B cell (primary cell): ENCODE measurements at regions not wholly inside any gene's neighbourhood (a gene's known extent, or its start where the extent isn't known, plus 50 kb on each side); places are given as distances from the start of the nearest gene placed in this dataset.

ENCODE experiments used
- ATAC-seq: fragments of 200-7000 bp; cut with Tn5 transposase; one replicate; pipeline ENCODE4 v1.10.0; 2021; ENCODE audit warnings: low read depth, mild to moderate bottlenecking, moderate number of reproducible peaks, moderate library complexity
- CTCF ChIA-PET: fragments of 350-600 bp; sonication (Branson Sonifier 250); formaldehyde crosslinking; loops from one replicate; lab custom pipeline; 2021; ENCODE audit warnings: antibody characterized with exemption, inconsistent platforms; lab: Charles Lee
- POLR2A ChIA-PET: fragments of 350-600 bp; sonication (Branson Sonifier 250); formaldehyde crosslinking; loops from one replicate; lab custom pipeline; 2021; ENCODE audit warnings: antibody characterized with exemption; lab: Charles Lee
- DNase-seq: peaks from one replicate; pipeline ENCODE4 v3.0.0; 2013
- H2AFZ ChIP-seq: 2 replicates; pipeline ENCODE4 v1.6.1; 2012; ENCODE audit warnings: mild to moderate bottlenecking, low read depth, low read length; ENCODE audit not compliant: insufficient read depth, poor library complexity, severe bottlenecking
- H3K27ac ChIP-seq, 2 donors: 1 replicate in 1 of 2; 2 replicates in 1 of 2; pipeline ENCODE4 v1.5.1; 2012 to 2013; ENCODE audit warnings: low read length in 2 of 2, mild to moderate bottlenecking in 2 of 2, moderate library complexity in 1 of 2
- H3K27me3 ChIP-seq, 4 experiments: fragments of 200-600 bp in 1 of 4; sonication (generic) in 1 of 4; replicated peaks in 1 of 4; 1 replicate in 2 of 4; 2 replicates in 2 of 4; pipeline versions ENCODE4 v1.6.1 to v1.7.0; 2013 to 2016; ENCODE audit warnings: low read length in 3 of 4, mild to moderate bottlenecking in 2 of 4, mixed read lengths in 1 of 4, moderate library complexity in 1 of 4; ENCODE audit not compliant: insufficient read depth in 4 of 4, control insufficient read depth in 3 of 4; ENCODE audit errors: control extremely low read depth in 1 of 4
- H3K36me3 ChIP-seq, 2 experiments: replicated peaks in 1 of 2; 1 replicate in 1 of 2; 2 replicates in 1 of 2; pipeline versions ENCODE4 v1.6.1 to v1.7.1; 2013; ENCODE audit warnings: low read length in 1 of 2; ENCODE audit not compliant: insufficient read depth in 2 of 2, control insufficient read depth in 1 of 2; ENCODE audit errors: control extremely low read depth in 1 of 2, extremely low read depth in 1 of 2
- H3K4me1 ChIP-seq, 2 donors: fragments of 200-600 bp in 1 of 2; sonication (generic) in 1 of 2; 1 replicate in 1 of 2; 2 replicates in 1 of 2; pipeline versions ENCODE4 v1.5.1 to v1.6.1; 2013 to 2017; ENCODE audit warnings: low read length in 2 of 2; ENCODE audit not compliant: control insufficient read depth in 2 of 2, insufficient read depth in 2 of 2
- H3K4me2 ChIP-seq: replicated peaks from 2 replicates; pipeline ENCODE3; 2012; ENCODE audit warnings: mild to moderate bottlenecking, low read depth, low read length; ENCODE audit not compliant: poor library complexity, severe bottlenecking
- H3K4me3 ChIP-seq, 5 experiments: fragments of 200-600 bp in 1 of 5; sonication (generic) in 1 of 5; 1 replicate in 3 of 5; 2 replicates in 2 of 5; pipeline versions ENCODE4 v1.5.1 to v1.7.0; 2011 to 2016; ENCODE audit warnings: low read length in 4 of 5, mild to moderate bottlenecking in 4 of 5, low read depth in 2 of 5, control low read depth in 1 of 5, moderate library complexity in 1 of 5; ENCODE audit not compliant: insufficient read depth in 1 of 5; ENCODE audit errors: control extremely low read depth in 1 of 5, extremely low read depth in 1 of 5
- H3K79me2 ChIP-seq: fragments of 200-600 bp; sonication (generic); one replicate; pipeline ENCODE4 v1.6.0; 2016; ENCODE audit warnings: low read length; ENCODE audit not compliant: control insufficient read depth, insufficient read depth
- H3K9ac ChIP-seq: fragments of 200-600 bp; sonication (generic); 2 replicates; pipeline ENCODE4 v1.6.1; 2017; ENCODE audit warnings: mild to moderate bottlenecking, low read length, moderate library complexity
- H3K9me3 ChIP-seq, 3 donors: one replicate each; pipeline versions ENCODE4 v1.6.1 to v1.7.1; 2013; ENCODE audit warnings: low read length in 2 of 3; ENCODE audit not compliant: control insufficient read depth in 2 of 3, insufficient read depth in 1 of 3; ENCODE audit errors: control extremely low read depth in 1 of 3
- H4K20me1 ChIP-seq: 2 replicates; pipeline ENCODE4 v1.6.0; 2012; ENCODE audit warnings: mild to moderate bottlenecking, low read length; ENCODE audit not compliant: insufficient read depth, control insufficient read depth, poor library complexity, severe bottlenecking
- H3K27ac Mint-ChIP-seq: one replicate; pipeline ENCODE4 v1.8.0; 2021; ENCODE audit warnings: mixed read lengths
- H3K27me3 Mint-ChIP-seq: one replicate; pipeline ENCODE4 v1.8.0; 2021; ENCODE audit warnings: mixed read lengths
- H3K4me1 Mint-ChIP-seq: one replicate; pipeline ENCODE4 v1.8.0; 2021; ENCODE audit warnings: mixed read lengths
- H3K4me3 Mint-ChIP-seq: one replicate; pipeline ENCODE4 v1.8.0; 2021; ENCODE audit warnings: mixed read lengths
- H3K9me3 Mint-ChIP-seq: one replicate; pipeline ENCODE4 v1.8.0; 2022; ENCODE audit warnings: mixed read lengths; ENCODE audit not compliant: insufficient read depth
- EZH2 ChIP-seq: IDR thresholded peaks from 2 replicates; pipeline ENCODE4 v1.6.1; 2012; ENCODE audit warnings: borderline replicate concordance, low read depth, mild to moderate bottlenecking, moderate library complexity, low read length; ENCODE audit not compliant: insufficient read depth, poor library complexity, severe bottlenecking
- WGBS: methylation state at CpG from one replicate; pipeline ENCODE4 v1.1.5; 2013; ENCODE audit warnings: missing lambda C conversion rate; ENCODE audit not compliant: insufficient coverage; 5-methylcytosine and 5-hydroxymethylcytosine counted together
- intact Hi-C: fragments of 100-400 bp; cut with micrococcal nuclease; formaldehyde crosslinking; loops from one replicate; pipeline ENCODE4 v1.10.0; 2022
- TF ChIP-seq, protein P1 (sequence below): fragments of 200-600 bp; IDR thresholded peaks from one replicate; pipeline ENCODE4 v1.8.0; 2022; ENCODE audit warnings: antibody characterized with exemption, mild to moderate bottlenecking

DNA sequence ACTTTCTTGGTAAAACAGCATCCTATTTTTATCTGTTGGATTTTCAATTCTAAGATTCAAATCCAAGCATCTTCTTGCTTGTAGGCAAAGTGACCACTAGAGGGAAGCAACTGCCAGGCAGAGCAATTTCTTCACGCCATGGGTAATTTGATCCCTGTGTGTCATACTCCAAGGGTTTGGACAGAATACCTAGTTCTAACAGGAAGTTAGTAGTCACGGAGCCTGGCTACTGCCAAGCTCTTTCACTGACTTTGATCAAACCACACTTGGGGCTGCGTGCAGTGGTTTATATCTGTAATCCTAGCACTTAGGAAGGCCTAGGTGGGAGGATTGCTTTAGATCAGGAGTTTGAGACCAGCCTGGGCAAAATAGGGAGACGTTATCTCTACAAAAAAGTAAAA lies 473.6 kb upstream of the TNC start:
- Histone ChIP-seq H3K9ac (no peak overlapping the region), H3K27me3 (peaks cover 0 to 5% (median 0%) of the 10 kb centered on the region in 4 experiments), H3K9me3 (no peaks in the 10 kb centered on the region), H3K79me2 (no peaks in the 10 kb centered on the region), H3K4me2 (no peak overlapping the region), H4K20me1 (no peaks in the 10 kb centered on the region), H3K4me3 (no peak overlapping the region), H3K36me3 (no peaks in the 10 kb centered on the region), H2AFZ (no peak overlapping the region), H3K27ac (no peak overlapping the region), H3K4me1 (no peaks in the 10 kb centered on the region)
- Mint-ChIP-seq H3K27me3 (peaks cover 17% of the 10 kb centered on the region), H3K4me1 (no peaks in the 10 kb centered on the region), H3K9me3 (peaks cover 2% of the 10 kb centered on the region), H3K4me3 (no peak overlapping the region), H3K27ac (no peak overlapping the region)
- no peak for DNase-seq
- intact Hi-C loops: loop anchor here (5.0 kb wide), 1 partner anchor 1056 kb away; no protein-coding TSS in a partner anchor
- CTCF ChIA-PET: no interaction called here
- WGBS: 10% methylated on average over 3 of the region's 4 CpGs
- TF ChIP-seq, protein P1, sequence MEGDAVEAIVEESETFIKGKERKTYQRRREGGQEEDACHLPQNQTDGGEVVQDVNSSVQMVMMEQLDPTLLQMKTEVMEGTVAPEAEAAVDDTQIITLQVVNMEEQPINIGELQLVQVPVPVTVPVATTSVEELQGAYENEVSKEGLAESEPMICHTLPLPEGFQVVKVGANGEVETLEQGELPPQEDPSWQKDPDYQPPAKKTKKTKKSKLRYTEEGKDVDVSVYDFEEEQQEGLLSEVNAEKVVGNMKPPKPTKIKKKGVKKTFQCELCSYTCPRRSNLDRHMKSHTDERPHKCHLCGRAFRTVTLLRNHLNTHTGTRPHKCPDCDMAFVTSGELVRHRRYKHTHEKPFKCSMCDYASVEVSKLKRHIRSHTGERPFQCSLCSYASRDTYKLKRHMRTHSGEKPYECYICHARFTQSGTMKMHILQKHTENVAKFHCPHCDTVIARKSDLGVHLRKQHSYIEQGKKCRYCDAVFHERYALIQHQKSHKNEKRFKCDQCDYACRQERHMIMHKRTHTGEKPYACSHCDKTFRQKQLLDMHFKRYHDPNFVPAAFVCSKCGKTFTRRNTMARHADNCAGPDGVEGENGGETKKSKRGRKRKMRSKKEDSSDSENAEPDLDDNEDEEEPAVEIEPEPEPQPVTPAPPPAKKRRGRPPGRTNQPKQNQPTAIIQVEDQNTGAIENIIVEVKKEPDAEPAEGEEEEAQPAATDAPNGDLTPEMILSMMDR: no peak
- no peak for TF ChIP-seq EZH2
- POLR2A ChIA-PET: no interaction called here
- no peak for ATAC-seq

DNA sequence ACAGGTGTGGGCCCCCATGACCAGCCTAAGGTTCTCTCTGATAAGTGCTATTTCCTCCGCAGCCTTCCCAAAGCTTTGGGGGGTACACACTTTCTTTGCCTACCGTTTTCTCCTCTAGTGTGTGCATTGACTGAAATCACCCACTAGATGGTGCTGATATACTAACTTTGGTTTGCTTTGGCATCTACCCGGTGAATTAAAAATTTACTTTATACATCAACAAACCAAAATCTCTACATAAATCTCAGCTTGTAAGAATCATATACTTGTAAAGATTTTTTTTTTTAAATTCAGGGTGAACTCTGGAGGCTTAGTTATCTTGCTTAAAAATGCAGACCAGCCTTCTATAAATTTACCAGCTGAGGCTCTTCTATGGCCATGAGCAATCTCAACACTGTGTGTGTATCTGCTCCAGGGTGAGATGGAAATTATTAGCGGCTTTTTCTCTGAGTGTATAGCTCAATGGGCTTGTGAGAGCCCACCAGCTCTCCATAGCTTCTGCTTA lies 475.7 kb upstream of the TNC start:
- Histone ChIP-seq H3K27ac (no peak overlapping the region), H3K79me2 (no peaks in the 10 kb centered on the region), H3K9me3 (no peaks in the 10 kb centered on the region), H3K36me3 (no peaks in the 10 kb centered on the region), H3K9ac (no peak overlapping the region), H4K20me1 (no peaks in the 10 kb centered on the region), H3K4me2 (no peak overlapping the region), H2AFZ (no peak overlapping the region), H3K4me3 (no peak overlapping the region), H3K4me1 (no peaks in the 10 kb centered on the region), H3K27me3 (peaks cover 0 to 5% (median 0%) of the 10 kb centered on the region in 4 experiments)
- ATAC-seq: no peak
- H3K4me1 Mint-ChIP-seq: no peaks in the 10 kb centered on the region
- H3K27me3 Mint-ChIP-seq: peaks cover 26% of the 10 kb centered on the region
- TF ChIP-seq EZH2: no peak
- TF ChIP-seq, protein P1: peak; percentile 65
- peak; percentile 13 for DNase-seq
- WGBS: no CpG with 5 or more reads among the region's 4 CpGs
- H3K4me3 Mint-ChIP-seq: no peak overlapping the region
- ChIA-PET POLR2A (no interaction called here), CTCF (interaction anchor here (0.8 to 2.3 kb wide), 8 partner anchors 9 to 1268 kb away, joined by 3 to 22 read pairs (median 4); no protein-coding TSS in a partner anchor)
- peaks cover 2% of the 10 kb centered on the region for H3K9me3 Mint-ChIP-seq
- no peak overlapping the region for H3K27ac Mint-ChIP-seq
- intact Hi-C loops: loop anchor here (5.0 kb wide), 1 partner anchor 1054 kb away; no protein-coding TSS in a partner anchor
